Choroid plexus epithelial cell (primary cell): ENCODE measurements at regions not wholly inside any gene's neighbourhood (a gene's known extent, or its start where the extent isn't known, plus 50 kb on each side); places are given as distances from the start of the nearest gene placed in this dataset.

Experiments
- DNase-seq: peaks from one replicate; pipeline ENCODE4 v3.0.0-alpha.2; 2010; ENCODE audit warnings: low read depth
- H3K4me3 ChIP-seq: 2 replicates; pipeline ENCODE4 v1.5.1; 2011; ENCODE audit warnings: low read depth, mild to moderate bottlenecking, control low read depth, low read length, moderate library complexity
- TF ChIP-seq, protein P1 (sequence below): conservative IDR thresholded peaks from 2 replicates; pipeline ENCODE4 v1.5.1; 2011; ENCODE audit warnings: low read depth, mild to moderate bottlenecking, control low read depth, inconsistent platforms, low read length, moderate library complexity

DNA sequence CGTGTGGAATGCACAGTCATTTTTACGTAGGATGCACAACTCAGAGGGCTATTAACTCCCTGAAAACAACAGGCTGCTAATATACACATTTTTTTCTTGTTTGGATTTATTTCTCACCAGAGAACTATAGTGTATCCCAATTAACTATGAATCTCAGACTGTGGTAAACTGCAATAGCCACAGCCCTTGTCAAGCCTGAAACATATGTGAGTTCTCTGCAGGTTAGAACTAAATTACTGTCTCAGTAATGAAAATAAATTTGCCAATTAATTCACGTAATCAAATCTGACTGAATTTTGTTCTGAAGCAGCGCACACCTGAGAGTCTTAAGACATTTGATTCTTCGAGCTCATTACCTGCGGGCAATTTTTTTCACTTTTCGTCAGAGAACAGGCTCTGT is 318.6 kb downstream of the PMP22 start:
- no peak for DNase-seq
- TF ChIP-seq, protein P1, sequence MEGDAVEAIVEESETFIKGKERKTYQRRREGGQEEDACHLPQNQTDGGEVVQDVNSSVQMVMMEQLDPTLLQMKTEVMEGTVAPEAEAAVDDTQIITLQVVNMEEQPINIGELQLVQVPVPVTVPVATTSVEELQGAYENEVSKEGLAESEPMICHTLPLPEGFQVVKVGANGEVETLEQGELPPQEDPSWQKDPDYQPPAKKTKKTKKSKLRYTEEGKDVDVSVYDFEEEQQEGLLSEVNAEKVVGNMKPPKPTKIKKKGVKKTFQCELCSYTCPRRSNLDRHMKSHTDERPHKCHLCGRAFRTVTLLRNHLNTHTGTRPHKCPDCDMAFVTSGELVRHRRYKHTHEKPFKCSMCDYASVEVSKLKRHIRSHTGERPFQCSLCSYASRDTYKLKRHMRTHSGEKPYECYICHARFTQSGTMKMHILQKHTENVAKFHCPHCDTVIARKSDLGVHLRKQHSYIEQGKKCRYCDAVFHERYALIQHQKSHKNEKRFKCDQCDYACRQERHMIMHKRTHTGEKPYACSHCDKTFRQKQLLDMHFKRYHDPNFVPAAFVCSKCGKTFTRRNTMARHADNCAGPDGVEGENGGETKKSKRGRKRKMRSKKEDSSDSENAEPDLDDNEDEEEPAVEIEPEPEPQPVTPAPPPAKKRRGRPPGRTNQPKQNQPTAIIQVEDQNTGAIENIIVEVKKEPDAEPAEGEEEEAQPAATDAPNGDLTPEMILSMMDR: no peak

DNA sequence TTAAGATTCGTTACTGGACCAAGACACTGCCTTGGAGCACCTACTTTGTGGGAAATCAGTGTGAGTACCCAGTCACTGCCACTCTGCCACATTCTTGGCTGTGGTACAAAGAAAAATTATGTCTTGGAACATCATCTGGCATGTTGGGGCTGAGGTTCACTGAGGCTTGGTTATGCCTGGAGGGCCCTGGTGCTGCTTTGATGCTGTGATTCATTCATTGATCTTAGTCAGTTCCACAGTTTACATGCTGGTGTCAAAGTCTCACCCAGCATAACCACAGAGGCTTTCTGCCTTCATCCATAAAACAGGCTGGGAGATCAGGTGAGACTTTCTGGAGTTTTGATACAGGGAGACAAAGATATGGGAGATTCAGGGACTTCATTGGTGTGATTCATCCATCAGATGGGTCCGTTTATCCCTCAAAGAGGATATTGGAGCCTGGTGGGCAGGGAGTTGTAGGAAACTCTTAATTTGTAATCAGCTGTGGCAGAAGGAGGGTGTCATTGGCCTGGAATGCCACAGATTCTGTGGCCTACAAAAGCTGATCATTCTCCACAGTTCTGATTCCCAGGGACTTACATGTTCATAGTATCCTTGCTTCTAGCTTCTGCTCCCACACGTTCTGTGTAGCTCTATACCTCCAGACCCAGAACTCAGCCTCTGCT is 322.5 kb downstream of the PMP22 start:
- DNase-seq: peak; percentile 13
- no peak overlapping the region for H3K4me3 ChIP-seq
- TF ChIP-seq, protein P1: no peak

More for the DNA sequence above, 318.6 kb downstream of the PMP22 start:
- no peak overlapping the region for H3K4me3 ChIP-seq

DNA sequence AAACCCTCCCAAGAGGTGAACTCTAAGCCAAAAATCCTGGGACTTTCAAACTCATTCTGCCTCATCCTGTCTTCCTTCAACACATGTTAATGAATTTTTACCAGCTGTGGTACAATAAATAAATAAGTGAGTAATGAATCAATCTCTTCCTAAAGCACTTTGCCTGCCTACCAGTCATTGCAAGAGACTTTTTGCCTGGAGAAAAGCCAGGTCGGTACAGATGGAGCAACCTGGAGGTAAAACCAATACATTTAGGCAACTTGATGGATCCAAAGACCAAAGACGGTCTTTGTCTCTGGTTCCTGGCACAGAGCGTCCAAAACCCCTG is 324.2 kb downstream of the PMP22 start:
- TF ChIP-seq, protein P1: no peak
- no peak for DNase-seq
- no peak overlapping the region for H3K4me3 ChIP-seq

DNA sequence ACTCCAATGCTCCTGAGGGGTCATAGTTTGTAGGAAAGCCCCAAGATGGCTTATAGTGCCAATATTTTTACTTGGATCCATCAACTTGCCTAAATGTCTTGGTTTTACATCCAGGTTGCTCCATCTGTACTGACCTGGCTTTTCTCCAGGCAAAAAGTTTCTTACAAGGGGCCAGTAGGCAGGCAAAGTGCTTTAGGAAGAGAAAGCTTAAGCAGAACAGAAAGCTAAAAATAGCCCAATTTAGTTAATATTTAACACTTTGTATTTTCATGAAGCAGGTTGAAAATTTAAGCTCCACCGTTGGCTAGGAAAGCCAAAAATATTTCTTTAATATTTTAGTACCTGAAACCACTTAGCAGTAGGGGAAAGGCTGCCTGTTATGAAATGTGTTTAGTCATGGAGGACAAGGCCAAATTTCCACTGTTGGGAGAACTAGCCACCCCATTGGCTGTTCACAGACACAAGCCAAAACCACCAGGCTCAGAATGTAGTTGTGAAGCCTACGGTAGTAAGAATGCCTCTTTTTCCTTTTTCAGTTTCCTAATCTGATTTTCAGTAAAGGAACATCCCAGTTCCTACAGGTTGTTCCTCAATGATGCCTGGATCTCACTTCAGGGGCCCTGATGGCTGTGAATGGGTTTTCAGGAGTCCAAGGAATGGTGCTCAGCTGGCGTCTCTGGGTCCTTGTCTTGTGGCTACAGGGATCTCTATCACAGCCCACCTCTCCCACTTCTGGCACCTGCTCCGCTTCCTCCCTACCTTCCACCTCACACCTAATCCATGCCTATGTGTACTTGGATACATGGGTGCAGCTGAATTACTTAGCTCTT is 324.8 kb downstream of the PMP22 start:
- no peak overlapping the region for H3K4me3 ChIP-seq
- TF ChIP-seq, protein P1: no peak
- DNase-seq: peak; percentile 29

DNA sequence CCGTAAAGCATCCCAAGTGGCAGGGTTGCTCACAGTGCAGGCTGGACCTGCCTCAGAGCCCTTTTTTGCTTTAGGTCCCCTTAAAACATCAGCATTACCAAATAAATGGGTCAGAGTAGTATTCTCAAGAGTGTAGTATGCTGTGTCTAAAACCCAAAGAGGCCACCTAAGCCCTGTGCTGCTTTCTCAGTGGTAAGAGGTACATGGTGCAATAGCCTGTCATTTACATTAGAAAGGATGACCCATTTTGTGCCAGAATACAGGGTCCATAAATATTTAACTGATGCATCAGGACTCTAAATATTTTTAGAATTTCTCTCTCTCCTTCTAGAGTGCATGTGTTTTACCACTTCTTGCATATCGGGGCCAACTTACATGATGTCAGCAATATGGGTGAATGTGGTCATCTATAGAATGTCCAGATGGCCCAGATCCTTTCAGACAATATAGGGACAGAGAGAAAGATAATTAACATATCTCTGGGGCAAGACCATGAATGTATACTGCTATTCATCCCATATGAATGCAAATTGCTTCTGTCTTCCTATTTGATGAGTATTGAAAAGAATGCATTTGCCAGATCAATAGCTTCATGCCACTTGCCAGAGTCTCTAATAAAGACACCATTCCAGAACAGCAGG is 329.2 kb downstream of the PMP22 start:
- TF ChIP-seq, protein P1: no peak
- H3K4me3 ChIP-seq: no peak overlapping the region
- DNase-seq: no peak

DNA sequence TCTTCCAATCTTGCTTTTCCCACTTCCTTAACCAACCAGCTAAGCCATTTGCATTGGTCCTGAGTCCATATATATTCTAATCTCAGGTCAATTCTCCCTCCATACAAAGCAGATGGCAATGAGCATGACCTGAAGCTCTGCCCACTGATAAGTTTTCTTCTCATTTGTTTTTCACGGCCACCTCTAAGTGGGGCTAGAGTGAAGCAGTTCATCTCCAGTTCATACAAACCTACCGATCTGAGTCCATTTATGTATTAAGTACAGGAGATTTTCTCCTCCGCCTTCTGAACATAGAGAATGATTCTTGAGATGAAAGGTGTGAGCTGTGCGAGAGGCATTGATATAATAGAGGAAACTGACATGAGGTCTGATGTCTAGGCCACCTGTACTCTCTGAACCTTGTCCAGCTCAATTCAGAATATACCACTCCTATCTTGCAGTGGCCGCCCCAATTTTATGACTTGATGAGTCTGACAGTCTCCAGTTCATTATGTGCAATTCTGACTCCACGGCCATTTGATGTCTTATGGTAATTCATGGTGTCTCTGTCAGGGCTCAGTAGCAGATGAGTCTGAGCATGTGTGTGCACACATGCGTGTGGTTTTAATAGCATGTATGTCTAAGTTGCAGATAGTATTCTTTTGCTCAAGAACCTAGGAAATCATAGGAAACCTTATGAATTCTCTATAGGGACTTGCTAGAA is 329.8 kb downstream of the PMP22 start:
- TF ChIP-seq, protein P1: peak; percentile 8
- peak; percentile 23 for DNase-seq
- H3K4me3 ChIP-seq: no peak overlapping the region
